GM08714 (cell line): ENCODE measurements at regions not wholly inside any gene's neighbourhood (a gene's known extent, or its start where the extent isn't known, plus 50 kb on each side); places are given as distances from the start of the nearest gene placed in this dataset.

Experiments
- H3K4me3 ChIP-seq: fragments of 200-500 bp; sonication (Bioruptor generic); 2 replicates; pipeline ENCODE4 v1.5.1; 2014; ENCODE audit warnings: mild to moderate bottlenecking, low read length, inconsistent platforms
- ZNF274 ChIP-seq: IDR thresholded peaks from 2 replicates; pipeline ENCODE4 v1.6.1; 2012; ENCODE audit warnings: mild to moderate bottlenecking, low read depth, low read length

- no peak overlapping the region for H3K4me3 ChIP-seq
- no peak for TF ChIP-seq ZNF274
These were observed 1519.3 kb upstream of the TMEM132C start for GRCh38 chr12:126747530-126748149.

DNA sequence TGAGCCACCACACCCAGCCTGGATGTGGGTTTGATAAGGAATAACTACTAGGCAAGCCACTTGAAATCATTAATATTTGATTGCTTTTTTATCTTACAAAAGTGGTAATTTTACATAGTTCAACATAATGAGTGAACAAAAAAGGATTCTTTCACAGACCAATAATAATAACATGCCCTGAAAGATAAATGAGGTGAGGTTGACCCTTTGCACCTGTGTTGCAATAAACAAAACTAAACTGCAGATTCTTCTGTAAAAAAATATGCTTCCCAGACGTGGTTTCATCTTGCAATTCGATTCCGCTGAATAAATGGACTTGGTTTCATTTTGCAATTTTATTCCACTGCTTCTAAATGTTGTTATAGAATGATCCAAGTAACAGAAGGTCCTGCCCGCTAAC lies 1514.9 kb upstream of the TMEM132C start:
- no peak overlapping the region for H3K4me3 ChIP-seq
- no peak for TF ChIP-seq ZNF274

DNA sequence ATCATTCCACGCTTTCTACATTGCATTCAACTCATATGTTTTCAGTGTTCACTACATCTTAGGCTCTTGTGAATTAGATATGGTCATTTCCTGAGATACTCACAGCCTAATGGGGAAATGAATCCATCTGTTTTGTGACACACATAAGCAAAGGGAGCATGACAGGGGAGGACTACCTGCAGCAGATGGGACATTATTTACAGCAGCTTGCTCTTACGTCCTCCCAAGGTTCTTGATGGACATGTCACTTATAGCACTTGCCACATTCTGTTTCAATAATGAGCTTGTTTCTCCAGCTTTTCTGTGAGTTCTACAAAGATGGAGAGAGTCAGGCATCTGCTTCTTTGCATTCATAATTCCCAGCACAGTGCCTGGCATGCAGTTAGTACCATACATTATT lies 1509.6 kb upstream of the TMEM132C start:
- no peak overlapping the region for H3K4me3 ChIP-seq
- TF ChIP-seq ZNF274, result no peak

DNA sequence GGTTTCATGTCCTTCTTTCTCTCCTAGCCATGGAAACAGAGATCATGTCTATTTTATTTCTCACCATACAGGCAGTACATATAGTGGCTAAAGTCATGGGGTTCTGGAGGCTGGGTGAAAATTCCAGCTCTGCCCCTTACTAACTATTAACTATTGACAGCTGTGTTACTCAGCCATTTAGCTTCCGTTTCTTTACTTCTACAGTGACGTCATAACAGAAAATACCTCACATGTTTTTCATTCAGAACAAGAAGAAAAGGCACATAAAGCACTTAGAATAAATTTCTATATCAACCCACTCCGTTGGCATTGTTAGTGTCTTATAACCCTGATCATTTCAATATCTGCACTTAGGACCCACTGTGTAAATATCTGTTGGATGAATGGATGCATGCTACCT lies 1506.9 kb upstream of the TMEM132C start:
- no peak for TF ChIP-seq ZNF274
- no peak overlapping the region for H3K4me3 ChIP-seq

DNA sequence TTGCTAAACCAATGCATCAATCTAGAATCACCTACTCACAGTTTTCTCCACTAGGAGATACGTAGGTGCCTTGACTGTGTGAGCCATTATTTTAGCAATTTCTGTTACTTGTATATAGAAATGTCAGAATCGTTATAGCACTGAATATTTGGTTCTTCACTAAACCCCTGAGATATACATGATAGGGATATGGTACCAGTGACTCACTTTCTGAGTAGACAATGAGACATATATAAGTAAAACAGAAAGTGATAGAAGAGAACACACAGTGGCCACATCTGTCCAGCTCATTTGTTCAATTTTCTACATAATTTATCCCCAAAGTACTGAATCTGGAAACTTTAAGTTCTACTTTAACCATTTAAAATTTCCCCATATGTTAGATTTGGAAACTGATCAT lies 1505.5 kb upstream of the TMEM132C start:
- no peak overlapping the region for H3K4me3 ChIP-seq
- TF ChIP-seq ZNF274, result no peak

DNA sequence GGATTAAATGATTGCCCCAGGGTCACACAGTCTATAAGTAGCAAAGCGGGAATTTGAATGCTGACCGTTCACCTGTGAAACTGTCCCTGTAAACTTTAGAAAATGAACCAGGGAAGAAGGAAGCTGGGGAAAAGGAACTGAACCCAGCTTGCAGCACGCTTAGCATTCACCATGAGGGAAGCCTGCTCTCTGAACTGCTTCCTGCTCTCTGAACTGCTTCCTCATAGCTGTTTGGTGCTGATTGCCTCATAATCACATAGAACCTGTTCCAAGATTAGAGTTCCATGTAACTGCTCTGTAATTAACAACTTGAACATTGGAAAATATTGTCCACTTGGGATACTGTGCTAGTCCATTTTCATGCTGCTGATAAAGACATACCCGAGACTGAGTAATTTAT lies 1504.8 kb upstream of the TMEM132C start:
- H3K4me3 ChIP-seq, result no peak overlapping the region
- TF ChIP-seq ZNF274, result no peak

- no peak for TF ChIP-seq ZNF274
- H3K4me3 ChIP-seq, result no peak overlapping the region
These were observed 1503.6 kb upstream of the TMEM132C start for GRCh38 chr12:126763359-126763758.

DNA sequence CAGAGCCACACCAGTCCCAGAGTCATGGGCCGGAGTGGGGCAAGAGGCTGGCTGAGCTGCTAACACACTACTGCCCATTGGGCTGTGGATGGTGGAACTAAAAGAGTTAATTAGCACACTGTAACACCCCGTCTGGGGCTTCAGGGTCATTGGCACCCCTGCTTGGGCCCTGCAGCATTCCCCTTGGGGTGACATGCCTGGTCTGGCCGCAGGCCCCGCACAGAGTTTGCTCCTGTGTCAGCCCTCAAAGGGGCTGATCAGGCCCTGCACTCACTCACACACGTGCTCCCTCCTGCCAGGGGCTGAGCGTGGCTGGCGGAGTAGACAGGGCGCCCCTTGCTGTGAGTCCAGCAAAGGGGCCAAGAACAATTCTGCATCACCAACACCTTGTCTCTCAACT lies 1499.6 kb upstream of the TMEM132C start:
- H3K4me3 ChIP-seq, result no peak overlapping the region
- no peak for TF ChIP-seq ZNF274

- TF ChIP-seq ZNF274, result no peak
- no peak overlapping the region for H3K4me3 ChIP-seq
These were observed 1498.5 kb upstream of the TMEM132C start for GRCh38 chr12:126768517-126768916.

GRCh38 chr12:126770188-126770587 lies 1496.8 kb upstream of the TMEM132C start:
- H3K4me3 ChIP-seq, result no peak overlapping the region
- no peak for TF ChIP-seq ZNF274

DNA sequence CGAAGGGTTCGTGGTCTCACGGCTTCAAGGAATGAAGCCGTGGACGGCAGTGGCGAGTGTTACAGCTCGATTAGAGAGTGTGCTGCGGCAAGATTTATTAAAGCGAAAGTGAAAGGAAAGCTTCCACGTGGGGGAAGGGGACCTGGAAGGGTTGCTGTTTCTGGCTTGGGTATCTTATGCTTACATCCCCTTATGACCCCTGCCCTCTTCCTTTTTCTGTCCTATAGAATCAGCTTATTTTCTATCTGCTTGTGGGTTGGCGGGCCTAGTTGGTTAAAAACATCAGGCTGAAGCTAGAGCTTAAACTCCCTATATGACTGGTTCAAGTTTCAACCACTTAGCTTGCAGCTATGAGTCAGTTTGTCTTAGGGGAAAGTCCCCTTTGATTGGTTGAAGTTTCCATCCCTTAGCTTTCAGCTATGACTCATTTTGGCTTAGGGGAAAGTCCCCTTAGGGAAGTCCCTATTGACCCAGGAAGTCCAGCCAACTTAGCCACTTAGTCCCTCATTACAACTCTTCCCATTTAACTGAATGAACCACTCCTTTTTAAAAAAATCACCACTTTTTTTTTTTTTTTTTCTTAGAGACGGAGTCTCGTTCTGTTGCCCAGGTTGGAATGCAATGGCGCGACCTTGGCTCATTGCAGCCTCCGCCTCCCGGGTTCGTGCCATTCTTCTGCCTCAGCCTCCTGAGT lies 1494.7 kb upstream of the TMEM132C start:
- TF ChIP-seq ZNF274, result no peak
- H3K4me3 ChIP-seq, result no peak overlapping the region; the same call in 1 of the 2 replicates

DNA sequence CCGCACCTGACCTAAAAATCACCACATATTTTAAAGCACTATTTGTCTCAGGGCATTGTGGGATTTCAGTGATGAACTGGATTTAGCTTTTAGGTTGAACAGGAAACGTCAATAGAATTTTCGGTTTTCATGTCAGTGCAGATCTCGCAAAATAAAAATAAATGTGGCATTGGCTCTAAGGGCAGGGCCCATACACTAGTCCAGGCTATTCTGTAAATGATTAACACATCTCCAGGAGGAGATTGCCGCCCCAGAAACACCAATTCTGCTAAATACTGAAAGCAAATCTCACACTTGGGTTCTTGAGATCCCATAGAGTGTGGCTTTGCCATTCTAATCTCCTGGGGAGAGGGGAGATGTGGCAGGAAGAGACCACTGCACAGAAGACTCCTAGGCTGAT lies 1494.0 kb upstream of the TMEM132C start:
- no peak for TF ChIP-seq ZNF274

DNA sequence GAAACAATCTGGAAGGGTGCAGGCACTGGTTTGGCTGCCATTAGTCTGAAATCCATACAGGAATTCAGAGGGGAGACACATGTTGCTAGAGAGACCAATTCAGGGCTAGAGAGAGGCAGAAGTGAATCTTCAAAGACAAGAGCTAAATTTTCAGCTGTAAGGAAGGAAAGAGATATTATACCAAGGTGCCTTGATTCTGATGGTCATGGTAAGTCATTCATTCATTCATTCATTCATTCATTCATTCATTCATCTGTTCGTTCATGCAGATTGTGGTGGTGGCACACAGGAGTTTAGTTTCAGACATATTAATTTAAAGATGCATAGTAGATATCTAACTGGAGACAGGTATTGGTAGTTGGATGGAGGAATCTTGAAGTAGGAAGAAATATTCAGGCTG lies 1493.5 kb upstream of the TMEM132C start:
- TF ChIP-seq ZNF274, result no peak
- no peak overlapping the region for H3K4me3 ChIP-seq

More for the DNA sequence above, 1494.0 kb upstream of the TMEM132C start:
- H3K4me3 ChIP-seq, result no peak overlapping the region

GRCh38 chr12:126776026-126776655 lies 1490.8 kb upstream of the TMEM132C start:
- TF ChIP-seq ZNF274, result no peak

DNA sequence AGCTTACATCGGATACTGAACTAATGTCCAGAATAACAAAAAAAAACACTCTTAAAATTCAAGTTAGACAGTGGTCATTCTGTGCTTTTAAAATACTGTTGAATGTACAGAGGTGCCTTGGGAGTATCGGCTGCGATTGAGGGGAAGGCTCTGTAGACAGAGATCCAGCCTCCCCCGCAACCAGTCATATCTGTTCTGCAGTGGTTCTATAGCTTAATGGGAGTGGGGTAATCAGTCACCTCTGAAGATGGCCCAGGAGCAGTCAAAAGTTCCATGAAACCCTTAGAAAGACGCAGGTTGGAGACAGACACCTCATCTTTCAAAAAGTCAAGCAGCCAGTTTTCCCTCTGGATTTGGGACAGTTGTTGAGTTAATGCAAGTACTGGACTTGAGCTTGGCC lies 1486.6 kb upstream of the TMEM132C start:
- no peak overlapping the region for H3K4me3 ChIP-seq
- TF ChIP-seq ZNF274, result no peak

More at GRCh38 chr12:126776026-126776655, 1490.8 kb upstream of the TMEM132C start:
- no peak overlapping the region for H3K4me3 ChIP-seq
